Keratinocyte (primary cell): ENCODE measurements at regions not wholly inside any gene's neighbourhood (a gene's known extent, or its start where the extent isn't known, plus 50 kb on each side); places are given as distances from the start of the nearest gene placed in this dataset.

Source experiments
- DNase-seq: peaks from one replicate; pipeline ENCODE4 v3.0.0-alpha.2; 2011; ENCODE audit warnings: low read depth, missing footprints, low spot score
- FAIRE-seq: peaks from 2 replicates; lab custom pipeline; 2011; peaks lifted over from hg19 to GRCh38; lab: Jason Lieb, UNC
- H2AFZ ChIP-seq: 2 replicates; pipeline ENCODE4 v1.6.0; 2012; ENCODE audit warnings: low read length, control low read depth, inconsistent platforms; ENCODE audit not compliant: control insufficient read depth
- H3K27ac ChIP-seq: 2 replicates; pipeline ENCODE4 v1.5.1; 2011; ENCODE audit warnings: low read length; ENCODE audit not compliant: control insufficient read depth, insufficient read depth
- H3K27me3 ChIP-seq: 3 replicates; pipeline ENCODE4 v1.6.0; 2011; ENCODE audit warnings: low read length; ENCODE audit not compliant: control insufficient read depth, insufficient read depth; ENCODE audit errors: extremely low read depth
- H3K36me3 ChIP-seq, 2 experiments: 2 replicates in 1 of 2; 3 replicates in 1 of 2; pipeline ENCODE4 v1.5.1; 2011; ENCODE audit warnings: low read length in 2 of 2, mild to moderate bottlenecking in 1 of 2; ENCODE audit not compliant: control insufficient read depth in 2 of 2, insufficient read depth in 2 of 2; ENCODE audit errors: extremely low read depth in 1 of 2
- H3K4me1 ChIP-seq: 3 replicates; pipeline ENCODE4 v1.5.1; 2011; ENCODE audit warnings: low read length; ENCODE audit not compliant: control insufficient read depth, insufficient read depth; ENCODE audit errors: extremely low read depth
- H3K4me2 ChIP-seq: 3 replicates; pipeline ENCODE4 v1.6.0; 2011; ENCODE audit warnings: low read depth, low read length; ENCODE audit not compliant: control insufficient read depth, insufficient read depth; ENCODE audit errors: extremely low read depth
- H3K4me3 ChIP-seq, 3 experiments: fragments of 200-600 bp in 1 of 3; sonication (generic) in 1 of 3; 2 replicates in 2 of 3; 3 replicates in 1 of 3; pipeline ENCODE4 v1.5.1; 2011 to 2016; ENCODE audit warnings: low read length in 3 of 3, mild to moderate bottlenecking in 3 of 3, control low read depth in 2 of 3, inconsistent platforms in 1 of 3, low read depth in 1 of 3, mixed read lengths in 1 of 3, mixed run types in 1 of 3, moderate library complexity in 1 of 3; ENCODE audit not compliant: control insufficient read depth in 2 of 3, insufficient read depth in 2 of 3; ENCODE audit errors: extremely low read depth in 1 of 3
- H3K79me2 ChIP-seq: 2 replicates; pipeline ENCODE4 v1.6.0; 2012; ENCODE audit warnings: low read length; ENCODE audit not compliant: control insufficient read depth, insufficient read depth
- H3K9ac ChIP-seq: 3 replicates; pipeline ENCODE4 v1.6.0; 2011; ENCODE audit warnings: low read length; ENCODE audit not compliant: control insufficient read depth, insufficient read depth; ENCODE audit errors: extremely low read depth
- H3K9me1 ChIP-seq: 3 replicates; pipeline ENCODE4 v1.6.0; 2011; ENCODE audit warnings: low read length; ENCODE audit not compliant: control insufficient read depth, insufficient read depth; ENCODE audit errors: extremely low read depth
- H3K9me3 ChIP-seq: 2 replicates; pipeline ENCODE4 v1.5.1; 2012; ENCODE audit warnings: low read depth, low read length; ENCODE audit not compliant: control insufficient read depth
- H4K20me1 ChIP-seq: 3 replicates; pipeline ENCODE4 v1.6.0; 2011; ENCODE audit warnings: low read length; ENCODE audit not compliant: control insufficient read depth, insufficient read depth; ENCODE audit errors: extremely low read depth
- CTCF ChIP-seq, 3 experiments: IDR thresholded peaks in 1 of 3; conservative IDR thresholded peaks in 1 of 3; optimal IDR thresholded peaks in 1 of 3; 2 replicates in 2 of 3; 3 replicates in 1 of 3; pipeline versions ENCODE3 to v1.5.1; 2011; ENCODE audit warnings: low read length in 3 of 3, mild to moderate bottlenecking in 3 of 3, moderate library complexity in 2 of 3, control low read depth in 1 of 3, inconsistent platforms in 1 of 3; ENCODE audit not compliant: insufficient read depth in 2 of 3; ENCODE audit errors: extremely low read depth in 1 of 3
- EZH2 ChIP-seq: IDR thresholded peaks from one replicate; pipeline ENCODE4 v1.6.1; 2012; ENCODE audit warnings: inconsistent platforms, mild to moderate bottlenecking, low read length, moderate library complexity
- dilution Hi-C: fragments of 300-500 bp; cut with MboI; formaldehyde crosslinking; loops from one replicate; pipeline ENCODE4 v1.7.0; 2020; ENCODE audit warnings: low sequenced_read_pairs; ENCODE audit not compliant: extremely low pct_ligation_motif_present

GRCh38 chr14:101504096-101504948 is 57.0 kb upstream of the DIO3 start:
- Histone ChIP-seq H3K27me3 (no peaks in the 10 kb centered on the region), H3K79me2 (no peaks in the 10 kb centered on the region), H3K27ac (no peak overlapping the region), H3K4me3 (no peak overlapping the region), H3K4me1 (no peaks in the 10 kb centered on the region), H4K20me1 (no peaks in the 10 kb centered on the region), H3K36me3 (no peaks in the 10 kb centered on the region), H3K4me2 (no peak overlapping the region), H3K9ac (no peak overlapping the region), H3K9me3 (peaks cover 13% of the 10 kb centered on the region), H3K9me1 (no peaks in the 10 kb centered on the region), H2AFZ (no peak overlapping the region)
- FAIRE-seq (no peak), DNase-seq (no peak)
- no peak for TF ChIP-seq EZH2
- no peak for TF ChIP-seq CTCF (optimal IDR thresholded peaks at IDR 0.05 in 1 of 3, IDR thresholded peaks at IDR 0.05 in 1 of 3, conservative IDR thresholded peaks at IDR 0.05 in 1 of 3; ENCODE audit: extremely low read depth in 1 of 3, insufficient read depth in 2 of 3, low read length in 3 of 3)
- dilution Hi-C loops, result no loop called here

GRCh38 chr14:101505236-101505970 is 55.9 kb upstream of the DIO3 start:
- no peaks in the 10 kb centered on the region for H3K36me3 ChIP-seq
- H3K9me1 ChIP-seq, result no peaks in the 10 kb centered on the region
- H3K9me3 ChIP-seq, result peaks cover 13% of the 10 kb centered on the region
- no peaks in the 10 kb centered on the region for H3K4me1 ChIP-seq
- DNase-seq (no peak), FAIRE-seq (no peak)
- no peaks in the 10 kb centered on the region for H4K20me1 ChIP-seq
- dilution Hi-C loops, result no loop called here
- H3K4me2 ChIP-seq, result no peak overlapping the region
- no peak overlapping the region for H2AFZ ChIP-seq
- no peak overlapping the region for H3K4me3 ChIP-seq
- H3K79me2 ChIP-seq, result no peaks in the 10 kb centered on the region
- no peak overlapping the region for H3K27ac ChIP-seq
- no peak overlapping the region for H3K9ac ChIP-seq
- H3K27me3 ChIP-seq, result no peaks in the 10 kb centered on the region
- TF ChIP-seq CTCF (optimal IDR thresholded peaks at IDR 0.05 in 1 of 3, IDR thresholded peaks at IDR 0.05 in 1 of 3, conservative IDR thresholded peaks at IDR 0.05 in 1 of 3; ENCODE audit: extremely low read depth in 1 of 3, insufficient read depth in 2 of 3, low read length in 3 of 3), result no peak
- TF ChIP-seq EZH2, result no peak
